GM19240 (cell line): ENCODE measurements at regions not wholly inside any gene's neighbourhood (a gene's known extent, or its start where the extent isn't known, plus 50 kb on each side); places are given as distances from the start of the nearest gene placed in this dataset.

Experiments
- DNase-seq: peaks from one replicate; pipeline ENCODE4 v3.0.0; 2011; ENCODE audit warnings: low spot score; ENCODE audit not compliant: insufficient read length

- DNase-seq, result no peak
Observed at GRCh38 chr1:181863736-181864135, 197.8 kb downstream of the ZNF648 start.

GRCh38 chr1:181863006-181863405 lies 198.5 kb downstream of the ZNF648 start:
- no peak for DNase-seq

GRCh38 chr1:181858135-181858534 lies 203.4 kb downstream of the ZNF648 start:
- DNase-seq, result no peak
